HL-60 (cell line): ENCODE measurements at regions not wholly inside any gene's neighbourhood (a gene's known extent, or its start where the extent isn't known, plus 50 kb on each side); places are given as distances from the start of the nearest gene placed in this dataset.

Source experiments
- DNase-seq, 2 experiments: peaks; one replicate each; pipeline ENCODE4 v3.0.0-alpha.2; 2010 to 2020; ENCODE audit warnings: low read depth in 1 of 2, low spot score in 1 of 2
- H3K27ac ChIP-seq: fragments of 250-450 bp; sonication (Bioruptor Pico); replicated peaks from 2 replicates; pipeline ENCODE4 v1.5.1; 2020; ENCODE audit warnings: mild to moderate bottlenecking, moderate library complexity
- H3K27me3 ChIP-seq: fragments of 250-450 bp; sonication (Bioruptor Pico); 2 replicates; pipeline ENCODE4 v1.5.1; 2021; ENCODE audit warnings: mild to moderate bottlenecking, moderate library complexity; ENCODE audit not compliant: insufficient read depth, poor library complexity, severe bottlenecking
- H3K4me3 ChIP-seq: replicated peaks from 2 replicates; pipeline ENCODE4 v1.5.1; 2011; ENCODE audit warnings: mild to moderate bottlenecking, control low read depth, low read length; ENCODE audit not compliant: insufficient read depth
- GABPA ChIP-seq: IDR thresholded peaks from 2 replicates; pipeline ENCODE4 v1.6.1; 2012; ENCODE audit warnings: low read depth
- POLR2AphosphoS5 ChIP-seq: IDR thresholded peaks from 2 replicates; pipeline ENCODE4 v1.6.1; 2012; ENCODE audit warnings: low read depth
- REST ChIP-seq: IDR thresholded peaks from 2 replicates; pipeline ENCODE4 v1.6.1; 2012; ENCODE audit warnings: low read depth; ENCODE audit not compliant: insufficient replicate concordance
- SPI1 ChIP-seq: IDR thresholded peaks from 2 replicates; pipeline ENCODE4 v1.6.1; 2012; ENCODE audit warnings: low read depth, mild to moderate bottlenecking, borderline replicate concordance
- TF ChIP-seq, protein P1 (sequence below): IDR thresholded peaks from one replicate; pipeline ENCODE4 v1.5.1; 2011; ENCODE audit warnings: low read length, control low read depth, inconsistent platforms; ENCODE audit not compliant: insufficient read depth

DNA sequence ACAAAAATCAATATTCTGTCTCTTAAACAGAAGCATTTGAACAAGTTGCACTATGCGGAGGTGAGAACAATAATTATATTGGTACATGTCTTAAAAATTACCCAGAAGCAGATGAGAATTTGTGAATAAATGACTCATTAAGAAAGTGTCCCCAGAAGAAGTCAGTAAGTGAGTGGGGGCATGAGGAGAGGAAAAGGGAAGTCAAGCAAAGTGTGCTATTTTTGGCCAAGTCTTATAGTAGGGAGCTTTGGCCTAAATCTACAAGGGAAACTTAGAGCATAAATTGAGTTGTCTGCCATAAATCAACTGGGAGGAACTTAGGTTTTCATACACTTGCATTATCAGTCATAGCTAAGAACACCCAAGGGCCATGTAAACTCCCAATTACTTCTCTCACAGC is 86.9 kb upstream of the SATB1 start:
- DNase-seq: peak in 1 of 2 experiments; percentile 15
- Histone ChIP-seq H3K27me3 (no peaks in the 10 kb centered on the region), H3K4me3 (no peak overlapping the region), H3K27ac (no peak overlapping the region)
- TF ChIP-seq SPI1 (peak; percentile 83; the same call in 1 of the 2 replicates), POLR2AphosphoS5 (no peak), GABPA (no peak)

DNA sequence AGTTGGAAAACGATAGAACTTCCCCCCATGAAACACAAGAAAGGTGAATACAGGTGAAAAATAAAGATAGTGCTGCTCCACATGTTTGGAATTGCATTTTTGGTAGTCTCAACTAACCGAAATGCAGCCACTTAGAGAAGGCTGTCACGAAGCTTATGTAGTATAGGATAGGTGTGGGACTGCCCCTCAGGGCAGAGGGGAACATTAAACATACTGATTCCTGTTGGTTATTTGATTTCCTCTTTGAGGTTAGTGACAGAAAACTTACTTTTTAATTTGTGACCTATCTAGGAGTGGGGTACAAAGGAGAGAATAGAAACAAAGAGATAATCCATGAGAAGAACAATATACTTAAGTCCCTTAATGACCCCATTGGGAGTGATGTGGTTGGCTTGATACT is 85.8 kb upstream of the SATB1 start:
- TF ChIP-seq SPI1 (no peak), POLR2AphosphoS5 (no peak), GABPA (no peak), REST (no peak)
- TF ChIP-seq, protein P1, sequence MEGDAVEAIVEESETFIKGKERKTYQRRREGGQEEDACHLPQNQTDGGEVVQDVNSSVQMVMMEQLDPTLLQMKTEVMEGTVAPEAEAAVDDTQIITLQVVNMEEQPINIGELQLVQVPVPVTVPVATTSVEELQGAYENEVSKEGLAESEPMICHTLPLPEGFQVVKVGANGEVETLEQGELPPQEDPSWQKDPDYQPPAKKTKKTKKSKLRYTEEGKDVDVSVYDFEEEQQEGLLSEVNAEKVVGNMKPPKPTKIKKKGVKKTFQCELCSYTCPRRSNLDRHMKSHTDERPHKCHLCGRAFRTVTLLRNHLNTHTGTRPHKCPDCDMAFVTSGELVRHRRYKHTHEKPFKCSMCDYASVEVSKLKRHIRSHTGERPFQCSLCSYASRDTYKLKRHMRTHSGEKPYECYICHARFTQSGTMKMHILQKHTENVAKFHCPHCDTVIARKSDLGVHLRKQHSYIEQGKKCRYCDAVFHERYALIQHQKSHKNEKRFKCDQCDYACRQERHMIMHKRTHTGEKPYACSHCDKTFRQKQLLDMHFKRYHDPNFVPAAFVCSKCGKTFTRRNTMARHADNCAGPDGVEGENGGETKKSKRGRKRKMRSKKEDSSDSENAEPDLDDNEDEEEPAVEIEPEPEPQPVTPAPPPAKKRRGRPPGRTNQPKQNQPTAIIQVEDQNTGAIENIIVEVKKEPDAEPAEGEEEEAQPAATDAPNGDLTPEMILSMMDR: no peak
- Histone ChIP-seq H3K27ac (no peak overlapping the region), H3K27me3 (no peaks in the 10 kb centered on the region), H3K4me3 (no peak overlapping the region)
- no peak for DNase-seq

- Histone ChIP-seq H3K4me3 (no peak overlapping the region), H3K27ac (no peak overlapping the region), H3K27me3 (no peaks in the 10 kb centered on the region)
- peak in 1 of 2 experiments; percentile 42 for DNase-seq
- TF ChIP-seq GABPA (no peak), SPI1 (peak; percentile 6; the same call in 1 of the 2 replicates)
Measured at GRCh38 chr3:18507333-18507732, 82.2 kb upstream of the SATB1 start.

DNA sequence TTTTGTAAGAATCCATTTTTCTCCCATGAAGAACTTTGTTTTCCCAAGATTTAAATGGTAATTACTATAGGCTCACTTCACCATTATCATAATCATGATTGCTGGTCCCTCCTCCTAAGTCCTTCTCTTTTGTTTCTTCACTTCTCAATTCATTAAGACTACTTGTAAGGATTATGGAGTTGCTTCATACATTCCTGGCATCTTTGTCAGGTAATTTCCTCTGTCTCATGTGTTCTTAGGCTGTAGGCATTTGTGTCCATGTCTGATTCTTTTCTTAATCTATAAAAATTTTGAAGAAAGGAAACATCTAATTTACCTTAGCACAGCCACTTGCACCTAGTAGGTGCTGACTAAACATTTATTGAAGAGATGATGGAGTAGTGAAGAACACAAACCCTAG is 79.9 kb upstream of the SATB1 start:
- TF ChIP-seq POLR2AphosphoS5: no peak
- TF ChIP-seq GABPA: no peak
- no peak for TF ChIP-seq SPI1
- no peak for TF ChIP-seq REST
- TF ChIP-seq, protein P1: no peak
- H3K27me3 ChIP-seq: no peaks in the 10 kb centered on the region
- DNase-seq: no peak
- H3K4me3 ChIP-seq: no peak overlapping the region
- H3K27ac ChIP-seq: no peak overlapping the region

DNA sequence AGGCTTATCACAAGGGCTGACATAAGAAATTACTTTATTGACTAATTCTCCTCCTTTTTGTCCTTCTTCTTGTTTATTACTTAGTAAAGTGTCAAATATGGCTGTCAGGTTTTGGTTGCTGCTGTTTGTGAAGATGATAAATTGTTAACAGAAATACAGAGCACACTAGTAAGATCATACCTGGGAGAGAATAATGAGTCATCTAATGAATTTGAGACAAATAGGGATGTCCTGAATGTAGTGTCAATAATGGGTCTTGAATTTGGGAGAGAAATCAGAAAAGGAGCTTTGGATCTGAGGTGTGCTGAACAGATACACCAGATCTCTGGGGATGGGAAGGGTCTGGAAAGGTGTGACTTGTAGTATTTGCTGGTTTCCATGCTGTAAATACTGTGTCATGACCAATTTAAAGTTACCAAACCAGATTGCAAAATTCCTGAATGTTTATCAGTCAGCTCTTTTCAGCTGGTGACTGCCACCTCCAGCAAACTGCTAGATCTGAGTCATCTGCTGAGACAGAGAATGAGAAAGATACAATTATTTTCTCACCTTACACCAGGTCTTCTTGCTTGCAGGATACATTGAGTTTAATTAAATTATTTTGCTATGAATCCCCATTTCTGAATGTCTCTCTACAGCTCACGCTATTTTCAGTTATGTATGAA is 76.7 kb upstream of the SATB1 start:
- no peaks in the 10 kb centered on the region for H3K27me3 ChIP-seq
- no peak overlapping the region for H3K4me3 ChIP-seq
- no peak overlapping the region for H3K27ac ChIP-seq
- DNase-seq: no peak
- TF ChIP-seq SPI1: no peak
- TF ChIP-seq GABPA: no peak
- TF ChIP-seq REST: no peak
- no peak for TF ChIP-seq POLR2AphosphoS5
- TF ChIP-seq, protein P1: no peak
